ENCODE measurements at regions not wholly inside any gene's neighbourhood (a gene's known extent, or its start where the extent isn't known, plus 50 kb on each side); places are given as distances from the start of the nearest gene placed in this dataset.

DNA sequence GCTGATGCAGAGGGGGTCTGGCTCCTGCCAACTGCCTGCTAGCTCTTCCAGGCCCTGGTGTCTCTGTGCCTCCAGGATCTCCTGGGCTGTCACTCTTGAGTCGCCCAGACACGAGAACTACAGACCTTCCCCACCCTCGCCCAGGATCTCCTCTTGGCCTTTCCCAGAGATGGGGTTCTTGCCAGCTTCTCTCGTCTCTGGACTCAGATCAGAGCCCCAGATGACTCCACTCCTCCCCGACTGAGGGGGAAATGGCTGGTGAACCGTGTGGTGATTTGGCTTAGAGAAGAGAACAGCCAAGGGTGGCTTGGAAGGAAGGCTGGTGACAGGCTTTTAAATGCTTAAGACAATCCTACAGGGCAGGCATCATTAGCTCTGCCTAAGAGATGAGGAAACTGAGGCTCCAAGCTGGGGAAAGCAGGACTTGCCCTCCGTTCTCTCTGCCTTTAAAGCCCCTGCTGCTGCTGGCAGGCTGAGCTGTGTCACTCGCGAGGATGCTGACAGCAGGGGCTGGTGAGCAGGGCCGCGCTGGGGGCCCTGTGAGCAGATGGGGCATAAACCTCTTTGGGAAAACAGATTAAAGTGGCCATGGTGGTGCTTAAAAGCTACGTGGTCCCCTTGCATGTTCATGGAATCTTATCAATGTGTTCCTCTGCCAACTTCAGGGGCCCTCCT is 90.3 kb upstream of the THY1 start:
- H3K23ac ChIP-seq (ENCODE audit: low read length), result no peak overlapping the region
- H3K9me3 ChIP-seq (ENCODE audit: insufficient read depth, low read depth, low read length), result peaks cover 11% of the 10 kb centered on the region
- no peak overlapping the region for H2BK120ac ChIP-seq (ENCODE audit: insufficient read depth, low read length, poor library complexity)
- no peak overlapping the region for H3K4ac ChIP-seq (ENCODE audit: low read depth, low read length)
- H3K14ac ChIP-seq (ENCODE audit: low read length), result no peak overlapping the region
- H3K4me1 ChIP-seq (ENCODE audit: control insufficient read depth in 1 of 2, insufficient read depth in 2 of 2, low read length in 2 of 2), result no peaks in the 10 kb centered on the region
- no peaks in the 10 kb centered on the region for H3K79me2 ChIP-seq (ENCODE audit: control insufficient read depth, insufficient read depth, low read length, poor library complexity)
- H3K4me3 ChIP-seq (ENCODE audit: low read depth, low read length), result no peak overlapping the region
- no peak overlapping the region for H2AK5ac ChIP-seq (ENCODE audit: low read length)
- no peak overlapping the region for H2AFZ ChIP-seq (ENCODE audit: insufficient read depth, low read length, poor library complexity)
- no peak for DNase-seq
- no peak overlapping the region for H3K18ac ChIP-seq (ENCODE audit: low read length)
- no peak overlapping the region for H3K4me2 ChIP-seq (ENCODE audit: low read length)
- H3K36me3 ChIP-seq (ENCODE audit: control insufficient read depth in 1 of 2, insufficient read depth in 2 of 2, low read length in 2 of 2), result no peaks in the 10 kb centered on the region
- H3K79me1 ChIP-seq (ENCODE audit: low read length), result no peaks in the 10 kb centered on the region
- H3K27me3 ChIP-seq (ENCODE audit: insufficient read depth, low read length), result no peaks in the 10 kb centered on the region
- H4K8ac ChIP-seq (ENCODE audit: low read depth, low read length), result no peak overlapping the region
- no peak overlapping the region for H2BK5ac ChIP-seq (ENCODE audit: low read depth, low read length, poor library complexity)
- no peak overlapping the region for H3K27ac ChIP-seq (ENCODE audit: low read depth, low read length)
- no peak overlapping the region for H2BK12ac ChIP-seq (ENCODE audit: low read length)
- H4K91ac ChIP-seq (ENCODE audit: low read depth, low read length), result no peak overlapping the region
- no peak overlapping the region for H4K12ac ChIP-seq (ENCODE audit: low read depth, low read length)
- H3K9ac ChIP-seq (ENCODE audit: low read length), result peak overlapping the region; percentile 78
- no CpG with 5 or more reads among the region's 12 CpGs for WGBS (ENCODE audit: extremely low coverage, insufficient coverage, insufficient read length)

DNA sequence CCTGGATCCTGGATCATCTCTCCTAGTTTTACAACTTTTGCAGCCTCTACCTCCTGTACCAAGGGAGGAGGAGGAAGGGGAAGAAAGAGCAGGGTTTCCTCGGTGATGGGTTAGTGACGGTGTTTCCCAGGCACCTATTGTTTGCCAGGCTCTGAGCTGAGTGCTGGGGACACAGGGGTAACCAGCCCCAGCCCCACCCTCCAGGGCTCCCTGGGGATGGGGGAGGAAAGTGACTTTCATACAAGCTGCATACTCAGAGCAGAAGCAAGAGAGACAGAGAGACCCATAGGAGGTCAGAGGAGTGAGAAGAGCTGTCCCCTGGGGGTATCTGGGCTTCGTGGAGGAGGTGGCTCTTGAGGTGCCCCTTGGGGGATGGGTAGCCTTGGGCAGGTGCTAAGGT is 89.4 kb upstream of the THY1 start:
- H3K27me3 ChIP-seq (ENCODE audit: insufficient read depth, low read length), result no peaks in the 10 kb centered on the region
- no peak overlapping the region for H3K18ac ChIP-seq (ENCODE audit: low read length)
- H3K27ac ChIP-seq (ENCODE audit: low read depth, low read length), result no peak overlapping the region
- no peak overlapping the region for H4K91ac ChIP-seq (ENCODE audit: low read depth, low read length)
- DNase-seq, result no peak
- H3K4ac ChIP-seq (ENCODE audit: low read depth, low read length), result no peak overlapping the region
- H2AFZ ChIP-seq (ENCODE audit: insufficient read depth, low read length, poor library complexity), result no peak overlapping the region
- H3K79me2 ChIP-seq (ENCODE audit: control insufficient read depth, insufficient read depth, low read length, poor library complexity), result no peaks in the 10 kb centered on the region
- no peak overlapping the region for H4K8ac ChIP-seq (ENCODE audit: low read depth, low read length)
- no peak overlapping the region for H2BK5ac ChIP-seq (ENCODE audit: low read depth, low read length, poor library complexity)
- H3K4me2 ChIP-seq (ENCODE audit: low read length), result no peak overlapping the region
- no peak overlapping the region for H2AK5ac ChIP-seq (ENCODE audit: low read length)
- no peak overlapping the region for H3K9ac ChIP-seq (ENCODE audit: low read length)
- no peaks in the 10 kb centered on the region for H3K79me1 ChIP-seq (ENCODE audit: low read length)
- no peaks in the 10 kb centered on the region for H3K4me1 ChIP-seq (ENCODE audit: control insufficient read depth in 1 of 2, insufficient read depth in 2 of 2, low read length in 2 of 2)
- no peak overlapping the region for H2BK12ac ChIP-seq (ENCODE audit: low read length)
- WGBS (ENCODE audit: extremely low coverage, insufficient coverage, insufficient read length), result no CpG with 5 or more reads among the region's 3 CpGs
- H3K36me3 ChIP-seq (ENCODE audit: control insufficient read depth in 1 of 2, insufficient read depth in 2 of 2, low read length in 2 of 2), result no peaks in the 10 kb centered on the region
- no peak overlapping the region for H4K12ac ChIP-seq (ENCODE audit: low read depth, low read length)
- peaks cover 11% of the 10 kb centered on the region for H3K9me3 ChIP-seq (ENCODE audit: insufficient read depth, low read depth, low read length)
- no peak overlapping the region for H3K23ac ChIP-seq (ENCODE audit: low read length)
- H3K14ac ChIP-seq (ENCODE audit: low read length), result no peak overlapping the region
- no peak overlapping the region for H2BK120ac ChIP-seq (ENCODE audit: insufficient read depth, low read length, poor library complexity)
- H3K4me3 ChIP-seq (ENCODE audit: low read depth, low read length), result no peak overlapping the region

DNA sequence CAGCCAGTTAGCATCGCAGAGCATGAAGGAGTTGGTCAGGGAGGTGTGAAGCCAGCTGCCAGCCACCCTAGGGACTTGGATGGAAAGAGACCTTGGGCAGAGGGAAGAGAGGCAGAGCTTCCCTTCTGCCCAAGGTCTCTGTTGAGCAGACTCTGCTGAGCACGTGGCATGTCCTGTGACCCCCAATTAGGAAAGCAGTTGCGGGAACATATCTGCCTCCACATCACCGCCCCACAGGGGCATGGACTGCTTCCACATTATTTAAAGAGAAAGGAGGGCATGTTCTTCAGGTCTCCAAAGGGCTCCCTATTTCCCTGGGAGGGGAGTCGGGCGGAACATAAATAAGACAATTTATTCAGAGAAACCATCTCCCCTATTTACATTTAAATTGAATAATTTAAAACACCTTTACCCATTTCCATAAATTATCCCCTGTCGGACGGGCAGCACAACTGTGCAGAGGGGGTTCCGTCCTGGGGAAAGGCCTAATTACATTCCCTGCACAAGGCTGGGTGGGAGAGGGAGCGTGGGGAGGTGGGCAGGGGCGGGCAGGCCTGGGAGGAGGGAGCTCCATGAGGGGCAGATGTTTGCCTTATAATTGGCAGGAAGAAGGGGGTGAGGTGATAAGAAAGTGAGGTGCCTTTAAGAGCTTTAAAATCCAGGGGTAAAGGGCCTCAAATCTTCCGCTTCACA is 88.8 kb upstream of the THY1 start:
- Histone ChIP-seq H2BK12ac (ENCODE audit: low read length) (no peak overlapping the region), H3K14ac (ENCODE audit: low read length) (no peak overlapping the region), H2BK5ac (ENCODE audit: low read depth, low read length, poor library complexity) (no peak overlapping the region), H3K9me3 (ENCODE audit: insufficient read depth, low read depth, low read length) (peaks cover 11% of the 10 kb centered on the region), H2BK120ac (ENCODE audit: insufficient read depth, low read length, poor library complexity) (no peak overlapping the region), H3K4ac (ENCODE audit: low read depth, low read length) (no peak overlapping the region), H3K27ac (ENCODE audit: low read depth, low read length) (no peak overlapping the region), H3K4me3 (ENCODE audit: low read depth, low read length) (peak overlapping the region; percentile 25), H2AK5ac (ENCODE audit: low read length) (no peak overlapping the region), H3K23ac (ENCODE audit: low read length) (no peak overlapping the region), H2AFZ (ENCODE audit: insufficient read depth, low read length, poor library complexity) (no peak overlapping the region), H3K4me2 (ENCODE audit: low read length) (no peak overlapping the region), H3K79me2 (ENCODE audit: control insufficient read depth, insufficient read depth, low read length, poor library complexity) (no peaks in the 10 kb centered on the region), H3K79me1 (ENCODE audit: low read length) (no peaks in the 10 kb centered on the region), H3K27me3 (ENCODE audit: insufficient read depth, low read length) (no peaks in the 10 kb centered on the region), H3K9ac (ENCODE audit: low read length) (no peak overlapping the region), H4K8ac (ENCODE audit: low read depth, low read length) (no peak overlapping the region), H3K18ac (ENCODE audit: low read length) (no peak overlapping the region), H4K91ac (ENCODE audit: low read depth, low read length) (no peak overlapping the region), H4K12ac (ENCODE audit: low read depth, low read length) (no peak overlapping the region), H3K36me3 (ENCODE audit: control insufficient read depth in 1 of 2, insufficient read depth in 2 of 2, low read length in 2 of 2) (no peaks in the 10 kb centered on the region), H3K4me1 (ENCODE audit: control insufficient read depth in 1 of 2, insufficient read depth in 2 of 2, low read length in 2 of 2) (no peaks in the 10 kb centered on the region)
- no CpG with 5 or more reads among the region's 12 CpGs for WGBS (ENCODE audit: extremely low coverage, insufficient coverage, insufficient read length)
- DNase-seq, result no peak

DNA sequence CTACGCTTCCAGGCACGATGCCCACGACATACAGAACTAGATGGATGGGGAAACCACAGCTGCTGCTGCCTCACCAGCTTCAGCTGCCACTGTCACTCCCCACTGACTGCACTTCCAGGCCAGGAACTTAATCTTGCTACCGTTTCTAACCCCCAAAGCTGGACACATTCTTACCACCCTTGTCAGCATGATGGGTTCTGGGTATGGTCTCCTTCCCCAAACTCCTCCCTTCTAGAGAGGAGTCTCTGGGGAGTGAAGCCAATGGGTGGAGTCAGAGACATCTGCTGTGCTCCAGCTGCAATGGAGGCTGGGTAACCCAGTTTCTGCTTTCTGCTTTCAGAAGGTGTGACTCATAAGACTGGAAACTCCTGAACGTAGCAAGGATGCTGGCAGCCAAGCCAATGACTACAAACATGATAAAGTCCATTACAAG is 87.0 kb upstream of the THY1 start:
- H2BK120ac ChIP-seq (ENCODE audit: insufficient read depth, low read length, poor library complexity), result no peak overlapping the region
- H2AFZ ChIP-seq (ENCODE audit: insufficient read depth, low read length, poor library complexity), result no peak overlapping the region
- no peak overlapping the region for H3K9ac ChIP-seq (ENCODE audit: low read length)
- no peak overlapping the region for H3K14ac ChIP-seq (ENCODE audit: low read length)
- H3K27me3 ChIP-seq (ENCODE audit: insufficient read depth, low read length), result no peaks in the 10 kb centered on the region
- no peak overlapping the region for H3K4me3 ChIP-seq (ENCODE audit: low read depth, low read length)
- no peak overlapping the region for H4K8ac ChIP-seq (ENCODE audit: low read depth, low read length)
- H3K79me2 ChIP-seq (ENCODE audit: control insufficient read depth, insufficient read depth, low read length, poor library complexity), result no peaks in the 10 kb centered on the region
- H3K23ac ChIP-seq (ENCODE audit: low read length), result no peak overlapping the region
- H3K4me2 ChIP-seq (ENCODE audit: low read length), result no peak overlapping the region
- no peak overlapping the region for H2BK5ac ChIP-seq (ENCODE audit: low read depth, low read length, poor library complexity)
- no peak overlapping the region for H2BK12ac ChIP-seq (ENCODE audit: low read length)
- no peaks in the 10 kb centered on the region for H3K79me1 ChIP-seq (ENCODE audit: low read length)
- H3K18ac ChIP-seq (ENCODE audit: low read length), result no peak overlapping the region
- H2AK5ac ChIP-seq (ENCODE audit: low read length), result no peak overlapping the region
- H3K36me3 ChIP-seq (ENCODE audit: control insufficient read depth in 1 of 2, insufficient read depth in 2 of 2, low read length in 2 of 2), result no peaks in the 10 kb centered on the region
- peaks cover 14% of the 10 kb centered on the region for H3K9me3 ChIP-seq (ENCODE audit: insufficient read depth, low read depth, low read length)
- H3K27ac ChIP-seq (ENCODE audit: low read depth, low read length), result no peak overlapping the region
- no peaks in the 10 kb centered on the region for H3K4me1 ChIP-seq (ENCODE audit: control insufficient read depth in 1 of 2, insufficient read depth in 2 of 2, low read length in 2 of 2)
- WGBS (ENCODE audit: extremely low coverage, insufficient coverage, insufficient read length), result no CpG with 5 or more reads among the region's 5 CpGs
- no peak overlapping the region for H3K4ac ChIP-seq (ENCODE audit: low read depth, low read length)
- H4K91ac ChIP-seq (ENCODE audit: low read depth, low read length), result no peak overlapping the region
- no peak overlapping the region for H4K12ac ChIP-seq (ENCODE audit: low read depth, low read length)
- DNase-seq, result peak; percentile 50 to 63
